Fibroblast of lung (primary cell): ENCODE measurements at regions not wholly inside any gene's neighbourhood (a gene's known extent, or its start where the extent isn't known, plus 50 kb on each side); places are given as distances from the start of the nearest gene placed in this dataset.

Experiments
- CTCF ChIP-seq, 2 donors: IDR thresholded peaks in 1 of 2; conservative IDR thresholded peaks in 1 of 2; 1 replicate in 1 of 2; 2 replicates in 1 of 2; pipeline ENCODE4 v1.5.1; 2011 to 2012; ENCODE audit warnings: low read length in 2 of 2, control low read depth in 1 of 2, inconsistent platforms in 1 of 2, low read depth in 1 of 2, mild to moderate bottlenecking in 1 of 2
- EZH2 ChIP-seq: IDR thresholded peaks from 2 replicates; pipeline ENCODE4 v1.5.1; 2012; ENCODE audit warnings: low read length, control low read depth, mild to moderate bottlenecking; ENCODE audit errors: missing control alignments

- TF ChIP-seq CTCF (conservative IDR thresholded peaks at IDR 0.05 in 1 of 2, IDR thresholded peaks at IDR 0.05 in 1 of 2; ENCODE audit: low read depth in 1 of 2, low read length in 2 of 2) (no peak), EZH2 (no peak)
Measured at GRCh38 chr22:49503321-49503720, 324.4 kb downstream of the BRD1 start.
